Raji (cell line): ENCODE measurements at regions not wholly inside any gene's neighbourhood (a gene's known extent, or its start where the extent isn't known, plus 50 kb on each side); places are given as distances from the start of the nearest gene placed in this dataset.

ENCODE experiments used
- POLR2A ChIP-seq: IDR thresholded peaks from 2 replicates; pipeline ENCODE4 v1.6.1; 2011; ENCODE audit warnings: low read depth, low read length, control low read depth; ENCODE audit not compliant: insufficient read depth

- no peak for TF ChIP-seq POLR2A
These were observed 130.2 kb upstream of the DLX2 start for GRCh38 chr2:172232708-172233396.

- TF ChIP-seq POLR2A, result no peak
These were observed 131.5 kb upstream of the DLX2 start for GRCh38 chr2:172233987-172234715.

- no peak for TF ChIP-seq POLR2A
These were observed 132.3 kb upstream of the DLX2 start for GRCh38 chr2:172234716-172235691.

GRCh38 chr2:172239944-172240590, 137.4 kb upstream of the DLX2 start:
- no peak for TF ChIP-seq POLR2A

- no peak for TF ChIP-seq POLR2A
These were observed 138.5 kb upstream of the DLX2 start for GRCh38 chr2:172241222-172241621.

GRCh38 chr2:172242471-172242870, 139.8 kb upstream of the DLX2 start:
- TF ChIP-seq POLR2A, result no peak

- no peak for TF ChIP-seq POLR2A
These were observed 140.3 kb upstream of the DLX2 start for GRCh38 chr2:172242961-172243360.

- no peak for TF ChIP-seq POLR2A
These were observed 141.9 kb upstream of the DLX2 start for GRCh38 chr2:172244419-172245130.

GRCh38 chr2:172246649-172247048, 143.9 kb upstream of the DLX2 start:
- TF ChIP-seq POLR2A, result no peak

- TF ChIP-seq POLR2A, result no peak
These were observed 144.5 kb upstream of the DLX2 start for GRCh38 chr2:172247203-172247602.

GRCh38 chr2:172248381-172248780, 145.7 kb upstream of the DLX2 start:
- TF ChIP-seq POLR2A, result no peak

- no peak for TF ChIP-seq POLR2A
These were observed 146.1 kb upstream of the DLX2 start for GRCh38 chr2:172248785-172249187.

GRCh38 chr2:172249334-172249733, 146.6 kb upstream of the DLX2 start:
- TF ChIP-seq POLR2A, result no peak

- TF ChIP-seq POLR2A, result no peak
These were observed 147.3 kb upstream of the DLX2 start for GRCh38 chr2:172249986-172250385.

GRCh38 chr2:172251231-172251630, 148.5 kb upstream of the DLX2 start:
- TF ChIP-seq POLR2A, result no peak

GRCh38 chr2:172252154-172252553, 149.5 kb upstream of the DLX2 start:
- TF ChIP-seq POLR2A, result no peak
